MCF 10A (cell line): ENCODE measurements at regions not wholly inside any gene's neighbourhood (a gene's known extent, or its start where the extent isn't known, plus 50 kb on each side); places are given as distances from the start of the nearest gene placed in this dataset.

Experiments
- BruUV-seq: library from RNA; stranded (reverse); fragments of 400-500 nt; replicated peaks from 2 replicates; lab custom pipeline; 2021; lab: Mats Ljungman, UMichigan
- CTCF ChIA-PET: fragments of 300-600 bp; sonication (Branson Sonifier 250); formaldehyde crosslinking; extraction: SDS; loops from one replicate; lab custom pipeline; 2021; ENCODE audit warnings: antibody characterized with exemption, inconsistent platforms; lab: Yijun Ruan, JAX
- POLR2A ChIA-PET: fragments of 300-600, 350-650 bp; sonication (Branson Sonifier 250); formaldehyde crosslinking; extraction: SDS; loops from one replicate; lab custom pipeline; 2020; ENCODE audit warnings: antibody characterized with exemption, inconsistent platforms; lab: Yijun Ruan, JAX
- DNase-seq: peaks from one replicate; pipeline ENCODE4 v3.0.0-alpha.2; 2018; ENCODE audit not compliant: unreplicated experiment
- H3K27ac Mint-ChIP-seq: one replicate; pipeline ENCODE4 v1.8.0; 2022; ENCODE audit warnings: mild to moderate bottlenecking, low read depth, mixed read lengths; ENCODE audit not compliant: unreplicated experiment
- H3K27me3 Mint-ChIP-seq: one replicate; pipeline ENCODE4 v1.8.0; 2022; ENCODE audit warnings: mixed read lengths; ENCODE audit not compliant: insufficient read depth, unreplicated experiment
- H3K36me3 Mint-ChIP-seq: one replicate; pipeline ENCODE4 v1.8.0; 2022; ENCODE audit warnings: mild to moderate bottlenecking, moderate library complexity, mixed read lengths; ENCODE audit not compliant: insufficient read depth, unreplicated experiment
- H3K4me1 Mint-ChIP-seq: one replicate; pipeline ENCODE4 v1.8.0; 2022; ENCODE audit warnings: mixed read lengths; ENCODE audit not compliant: insufficient read depth, unreplicated experiment
- H3K4me3 Mint-ChIP-seq: one replicate; pipeline ENCODE4 v1.8.0; 2022; ENCODE audit warnings: mild to moderate bottlenecking, moderate library complexity, mixed read lengths; ENCODE audit not compliant: unreplicated experiment
- H3K9me3 Mint-ChIP-seq: one replicate; pipeline ENCODE4 v1.8.0; 2022; ENCODE audit warnings: mixed read lengths; ENCODE audit not compliant: unreplicated experiment
- CTCF ChIP-seq: fragments of 200-600 bp; IDR thresholded peaks from one replicate; pipeline ENCODE4 v1.8.0; 2022; ENCODE audit warnings: antibody characterized with exemption, mild to moderate bottlenecking; ENCODE audit not compliant: unreplicated experiment
- intact Hi-C: fragments of 100-400 bp; cut with micrococcal nuclease; formaldehyde crosslinking; loops from 2 replicates; pipeline ENCODE4 v1.14.1; 2022

- CTCF ChIA-PET: interaction anchor here (0.6 to 6.1 kb wide), 4 partner anchors 18 to 41 kb away, joined by 3 to 45 read pairs (median 3); no protein-coding TSS in a partner anchor
- intact Hi-C loops: loop anchor here (1.0 kb wide), 1 partner anchor 10 kb away; no protein-coding TSS in a partner anchor
- DNase-seq: peak; percentile 47
These were observed 313.0 kb downstream of the SEC14L1 start for GRCh38 chr17:77453613-77454241.

GRCh38 chr17:77454242-77455095 is 313.7 kb downstream of the SEC14L1 start:
- ChIA-PET CTCF (interaction anchor here (0.6 to 6.1 kb wide), 4 partner anchors 17 to 41 kb away, joined by 3 to 45 read pairs (median 3); no protein-coding TSS in a partner anchor), POLR2A (interaction anchor here (0.7 to 7.4 kb wide), 7 partner anchors 14 to 380 kb away, joined by 3 to 167 read pairs (median 5); no protein-coding TSS in a partner anchor)
- Mint-ChIP-seq H3K4me1 (peaks cover 47% of the 10 kb centered on the region), H3K36me3 (peaks cover 49% of the 10 kb centered on the region), H3K27ac (peak overlapping the region; percentile 80), H3K9me3 (no peaks in the 10 kb centered on the region), H3K4me3 (peak overlapping the region; percentile 54), H3K27me3 (no peaks in the 10 kb centered on the region)
- peak; percentile 81 for DNase-seq
- intact Hi-C loops: loop anchor here (1.0 kb wide), 1 partner anchor 9 kb away; no protein-coding TSS in a partner anchor
- no peak for TF ChIP-seq CTCF
- no TSS peak for BruUV-seq

More at GRCh38 chr17:77453613-77454241, 313.0 kb downstream of the SEC14L1 start:
- peaks cover 50% of the 10 kb centered on the region for H3K36me3 Mint-ChIP-seq
- peaks cover 55% of the 10 kb centered on the region for H3K4me1 Mint-ChIP-seq
- POLR2A ChIA-PET: interaction anchor here (0.9 to 7.4 kb wide), 7 partner anchors 13 to 62 kb away, joined by 3 to 167 read pairs (median 5); no protein-coding TSS in a partner anchor
- no peaks in the 10 kb centered on the region for H3K27me3 Mint-ChIP-seq
- peak overlapping the region; percentile 54 for H3K4me3 Mint-ChIP-seq
- BruUV-seq: no TSS peak
- H3K27ac Mint-ChIP-seq: peak overlapping the region; percentile 80
- H3K9me3 Mint-ChIP-seq: no peaks in the 10 kb centered on the region
- TF ChIP-seq CTCF: no peak

- Mint-ChIP-seq H3K27me3 (no peaks in the 10 kb centered on the region), H3K27ac (peak overlapping the region; percentile 80), H3K4me1 (peaks cover 39% of the 10 kb centered on the region), H3K4me3 (peak overlapping the region; percentile 54), H3K9me3 (no peaks in the 10 kb centered on the region), H3K36me3 (peaks cover 44% of the 10 kb centered on the region)
- ChIA-PET POLR2A (interaction anchor here (0.7 to 7.4 kb wide), 4 partner anchors 15 to 379 kb away, joined by 3 to 167 read pairs (median 43); no protein-coding TSS in a partner anchor), CTCF (interaction anchor here (6.1 kb wide), 1 partner anchor 26 kb away, joined by 45 read pairs; no protein-coding TSS in a partner anchor)
- TF ChIP-seq CTCF: no peak
- no peak for DNase-seq
- BruUV-seq: no TSS peak
- intact Hi-C loops: no loop called here
These were observed 314.5 kb downstream of the SEC14L1 start for GRCh38 chr17:77455111-77455890.
